ENCODE measurements at regions not wholly inside any gene's neighbourhood (a gene's known extent, or its start where the extent isn't known, plus 50 kb on each side); places are given as distances from the start of the nearest gene placed in this dataset.

DNA sequence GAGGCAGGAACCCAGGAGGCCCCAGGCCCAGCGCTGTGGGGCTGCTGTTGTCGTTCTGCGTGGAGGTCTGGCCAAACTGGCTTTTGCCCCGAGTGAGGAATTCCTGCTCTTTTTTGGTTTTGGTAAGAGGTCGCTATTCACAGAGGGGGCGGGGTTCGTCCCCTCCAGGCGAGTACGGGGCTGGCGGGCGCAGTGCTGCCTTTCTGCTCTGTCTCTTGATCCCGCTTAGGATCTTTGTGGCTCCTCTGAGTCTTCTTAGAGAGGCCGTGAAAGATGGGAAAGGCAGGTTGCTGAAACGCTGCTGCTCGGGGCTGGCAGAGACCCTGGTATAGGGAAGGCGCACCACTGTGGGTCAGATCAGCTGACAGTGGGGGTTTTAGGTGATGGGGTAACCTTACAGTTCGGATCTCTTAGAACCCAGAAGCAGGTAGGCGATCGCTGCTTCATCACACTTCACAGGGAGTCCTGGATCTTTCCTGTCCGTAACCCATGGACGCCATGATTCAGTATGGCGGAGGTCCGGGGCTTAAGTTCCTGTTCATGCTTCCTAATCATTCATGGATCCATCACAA lies 136.7 kb downstream of the KIF20B start:
- H3K4me3 Mint-ChIP-seq = no peak overlapping the region
- TF ChIP-seq, protein P1, sequence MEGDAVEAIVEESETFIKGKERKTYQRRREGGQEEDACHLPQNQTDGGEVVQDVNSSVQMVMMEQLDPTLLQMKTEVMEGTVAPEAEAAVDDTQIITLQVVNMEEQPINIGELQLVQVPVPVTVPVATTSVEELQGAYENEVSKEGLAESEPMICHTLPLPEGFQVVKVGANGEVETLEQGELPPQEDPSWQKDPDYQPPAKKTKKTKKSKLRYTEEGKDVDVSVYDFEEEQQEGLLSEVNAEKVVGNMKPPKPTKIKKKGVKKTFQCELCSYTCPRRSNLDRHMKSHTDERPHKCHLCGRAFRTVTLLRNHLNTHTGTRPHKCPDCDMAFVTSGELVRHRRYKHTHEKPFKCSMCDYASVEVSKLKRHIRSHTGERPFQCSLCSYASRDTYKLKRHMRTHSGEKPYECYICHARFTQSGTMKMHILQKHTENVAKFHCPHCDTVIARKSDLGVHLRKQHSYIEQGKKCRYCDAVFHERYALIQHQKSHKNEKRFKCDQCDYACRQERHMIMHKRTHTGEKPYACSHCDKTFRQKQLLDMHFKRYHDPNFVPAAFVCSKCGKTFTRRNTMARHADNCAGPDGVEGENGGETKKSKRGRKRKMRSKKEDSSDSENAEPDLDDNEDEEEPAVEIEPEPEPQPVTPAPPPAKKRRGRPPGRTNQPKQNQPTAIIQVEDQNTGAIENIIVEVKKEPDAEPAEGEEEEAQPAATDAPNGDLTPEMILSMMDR (IDR thresholded peaks at IDR 0.05; ENCODE audit: unreplicated experiment in 3 of 3) = no peak
- H3K27ac Mint-ChIP-seq = no peak overlapping the region
- no peaks in the 10 kb centered on the region for H3K27me3 Mint-ChIP-seq (ENCODE audit: low read depth)
- peaks cover 8% of the 10 kb centered on the region for H3K9me3 Mint-ChIP-seq
- no peaks in the 10 kb centered on the region for H3K4me1 Mint-ChIP-seq
- H3K36me3 Mint-ChIP-seq (ENCODE audit: low read depth) = no peaks in the 10 kb centered on the region

- H3K4me3 Mint-ChIP-seq = no peak overlapping the region
- H3K27me3 Mint-ChIP-seq (ENCODE audit: low read depth) = no peaks in the 10 kb centered on the region
- peaks cover 5% of the 10 kb centered on the region for H3K9me3 Mint-ChIP-seq
- no peaks in the 10 kb centered on the region for H3K36me3 Mint-ChIP-seq (ENCODE audit: low read depth)
- peaks cover 4% of the 10 kb centered on the region for H3K4me1 Mint-ChIP-seq
- H3K27ac Mint-ChIP-seq = no peak overlapping the region
- TF ChIP-seq, protein P1 (IDR thresholded peaks at IDR 0.05; ENCODE audit: unreplicated experiment in 3 of 3) = no peak
Observed at GRCh38 chr10:89845541-89846280, 144.3 kb downstream of the KIF20B start.

- H3K9me3 Mint-ChIP-seq = peaks cover 5% of the 10 kb centered on the region
- TF ChIP-seq, protein P1 (IDR thresholded peaks at IDR 0.05; ENCODE audit: unreplicated experiment in 3 of 3) = no peak
- H3K36me3 Mint-ChIP-seq (ENCODE audit: low read depth) = no peaks in the 10 kb centered on the region
- H3K27ac Mint-ChIP-seq = no peak overlapping the region
- H3K4me1 Mint-ChIP-seq = peaks cover 5% of the 10 kb centered on the region
- no peak overlapping the region for H3K4me3 Mint-ChIP-seq
- H3K27me3 Mint-ChIP-seq (ENCODE audit: low read depth) = no peaks in the 10 kb centered on the region
Observed at GRCh38 chr10:89846281-89846630, 144.9 kb downstream of the KIF20B start.

GRCh38 chr10:89846786-89847185 lies 145.4 kb downstream of the KIF20B start:
- TF ChIP-seq, protein P1 (IDR thresholded peaks at IDR 0.05; ENCODE audit: unreplicated experiment in 3 of 3) = no peak
- peaks cover 3% of the 10 kb centered on the region for H3K27me3 Mint-ChIP-seq (ENCODE audit: low read depth)
- peaks cover 5% of the 10 kb centered on the region for H3K4me1 Mint-ChIP-seq

GRCh38 chr10:89852872-89853271 lies 151.5 kb downstream of the KIF20B start:
- Mint-ChIP-seq H3K36me3 (ENCODE audit: low read depth) (no peaks in the 10 kb centered on the region), H3K27ac (no peak overlapping the region), H3K4me1 (peaks cover 19% of the 10 kb centered on the region), H3K27me3 (ENCODE audit: low read depth) (peaks cover 6% of the 10 kb centered on the region), H3K4me3 (no peak overlapping the region), H3K9me3 (no peaks in the 10 kb centered on the region)
- TF ChIP-seq, protein P1 (IDR thresholded peaks at IDR 0.05; ENCODE audit: unreplicated experiment in 3 of 3) = no peak

More at GRCh38 chr10:89846786-89847185, 145.4 kb downstream of the KIF20B start:
- no peak overlapping the region for H3K27ac Mint-ChIP-seq
- peaks cover 5% of the 10 kb centered on the region for H3K9me3 Mint-ChIP-seq
- H3K36me3 Mint-ChIP-seq (ENCODE audit: low read depth) = no peaks in the 10 kb centered on the region
- H3K4me3 Mint-ChIP-seq = no peak overlapping the region

- Mint-ChIP-seq H3K4me3 (no peak overlapping the region), H3K36me3 (ENCODE audit: low read depth) (no peaks in the 10 kb centered on the region), H3K9me3 (no peaks in the 10 kb centered on the region), H3K27me3 (ENCODE audit: low read depth) (peaks cover 6% of the 10 kb centered on the region), H3K27ac (no peak overlapping the region), H3K4me1 (peaks cover 20% of the 10 kb centered on the region)
- TF ChIP-seq, protein P1 (IDR thresholded peaks at IDR 0.05; ENCODE audit: unreplicated experiment in 3 of 3) = peak in 2 of 3 experiments; percentile 26 to 27
Observed at GRCh38 chr10:89853781-89854191, 152.4 kb downstream of the KIF20B start.
